OCI-LY1 (cell line): ENCODE measurements at regions not wholly inside any gene's neighbourhood (a gene's known extent, or its start where the extent isn't known, plus 50 kb on each side); places are given as distances from the start of the nearest gene placed in this dataset.

ENCODE experiments used
- H2AFZ ChIP-seq: fragments of 200-600 bp; sonication (generic), shearing (Covaris generic); 2 replicates; pipeline ENCODE4 v1.6.0; 2014; ENCODE audit warnings: antibody characterized with exemption, mild to moderate bottlenecking, low read length
- H3F3A ChIP-seq: fragments of 200-600 bp; sonication (generic), shearing (Covaris generic); 2 replicates; pipeline ENCODE4 v1.6.0; 2014; ENCODE audit warnings: mild to moderate bottlenecking, antibody characterized with exemption, low read length, moderate library complexity; ENCODE audit not compliant: insufficient read depth
- H3K27ac ChIP-seq: fragments of 200-600 bp; sonication (generic); 2 replicates; pipeline ENCODE4 v1.5.1; 2014; ENCODE audit warnings: low read length, mixed run types, mild to moderate bottlenecking, low read depth; ENCODE audit not compliant: poor library complexity, severe bottlenecking
- H3K27me3 ChIP-seq: fragments of 200-600 bp; sonication (generic); 2 replicates; pipeline ENCODE4 v1.6.0; 2014; ENCODE audit warnings: antibody characterized with exemption, mild to moderate bottlenecking, low read length, moderate library complexity; ENCODE audit not compliant: insufficient read depth
- H3K36me3 ChIP-seq: fragments of 200-600 bp; sonication (generic); 2 replicates; pipeline ENCODE4 v1.6.1; 2014; ENCODE audit warnings: mild to moderate bottlenecking, antibody characterized with exemption, low read length, moderate library complexity, mixed read lengths; ENCODE audit not compliant: insufficient read depth
- H3K4me1 ChIP-seq: fragments of 200-600 bp; sonication (generic); 2 replicates; pipeline ENCODE4 v1.5.1; 2014; ENCODE audit warnings: mild to moderate bottlenecking, low read length, moderate library complexity; ENCODE audit not compliant: insufficient read depth, severe bottlenecking
- H3K4me2 ChIP-seq: fragments of 200-600 bp; sonication (generic), shearing (Covaris generic); 2 replicates; pipeline ENCODE4 v1.6.1; 2014; ENCODE audit warnings: low read length
- H3K4me3 ChIP-seq: fragments of 200-600 bp; sonication (generic); 2 replicates; pipeline ENCODE4 v1.5.1; 2014; ENCODE audit warnings: low read length, low read depth, mild to moderate bottlenecking, mixed read lengths; ENCODE audit not compliant: poor library complexity, severe bottlenecking
- H3K79me2 ChIP-seq: fragments of 200-600 bp; shearing (Covaris generic); 2 replicates; pipeline ENCODE4 v1.6.1; 2016; ENCODE audit warnings: mixed run types, low read length, mixed read lengths; ENCODE audit not compliant: insufficient read depth
- H3K9ac ChIP-seq: fragments of 200-600 bp; sonication (generic), shearing (Covaris generic); 2 replicates; pipeline ENCODE4 v1.6.1; 2014; ENCODE audit warnings: mild to moderate bottlenecking, low read length, mixed read lengths
- H3K9me2 ChIP-seq: fragments of 200-600 bp; sonication (generic), shearing (Covaris generic); 2 replicates; pipeline ENCODE4 v1.6.1; 2014; ENCODE audit warnings: low read depth, mild to moderate bottlenecking, low read length, mixed read lengths
- H3K9me3 ChIP-seq: fragments of 200-600 bp; shearing (Covaris generic); 2 replicates; pipeline ENCODE4 v1.6.1; 2014; ENCODE audit warnings: low read length, mixed read lengths
- H4K20me1 ChIP-seq: fragments of 200-600 bp; sonication (generic), shearing (Covaris generic); 2 replicates; pipeline ENCODE4 v1.6.0; 2016; ENCODE audit warnings: mild to moderate bottlenecking, low read length; ENCODE audit not compliant: insufficient read depth
- CTCF ChIP-seq: fragments of 200-600 bp; sonication (generic), shearing (Covaris generic); IDR thresholded peaks from 2 replicates; pipeline ENCODE4 v1.5.1; 2017; ENCODE audit warnings: mild to moderate bottlenecking, antibody characterized with exemption, low read length, moderate library complexity, mixed read lengths
- EZH2 ChIP-seq: fragments of 200-600 bp; sonication (generic), shearing (Covaris generic); IDR thresholded peaks from 2 replicates; pipeline ENCODE4 v1.8.0; 2017; ENCODE audit warnings: borderline replicate concordance, mixed run types, mild to moderate bottlenecking, antibody characterized with exemption, low read length, moderate library complexity, mixed read lengths

GRCh38 chr10:57605948-57606485 is 661.7 kb downstream of the IPMK start:
- Histone ChIP-seq H3K4me3 (no peak overlapping the region), H4K20me1 (no peaks in the 10 kb centered on the region), H3K27me3 (no peaks in the 10 kb centered on the region), H2AFZ (no peak overlapping the region), H3K4me2 (no peak overlapping the region), H3K27ac (no peak overlapping the region), H3K4me1 (no peaks in the 10 kb centered on the region), H3F3A (no peaks in the 10 kb centered on the region), H3K9me2 (no peaks in the 10 kb centered on the region), H3K9ac (no peak overlapping the region), H3K79me2 (no peaks in the 10 kb centered on the region), H3K36me3 (no peaks in the 10 kb centered on the region), H3K9me3 (no peaks in the 10 kb centered on the region)
- TF ChIP-seq EZH2 (no peak), CTCF (no peak)

GRCh38 chr10:57599440-57599839 is 668.3 kb downstream of the IPMK start:
- H4K20me1 ChIP-seq, result no peaks in the 10 kb centered on the region
- H3K27me3 ChIP-seq, result no peaks in the 10 kb centered on the region
- H3K9me2 ChIP-seq, result no peaks in the 10 kb centered on the region
- no peak for TF ChIP-seq EZH2
- TF ChIP-seq CTCF, result no peak
- H3F3A ChIP-seq, result no peaks in the 10 kb centered on the region
- H3K79me2 ChIP-seq, result no peaks in the 10 kb centered on the region
- no peak overlapping the region for H2AFZ ChIP-seq
- no peak overlapping the region for H3K9ac ChIP-seq
- H3K4me3 ChIP-seq, result no peak overlapping the region
- no peaks in the 10 kb centered on the region for H3K36me3 ChIP-seq
- no peak overlapping the region for H3K27ac ChIP-seq
- no peaks in the 10 kb centered on the region for H3K4me1 ChIP-seq
- no peaks in the 10 kb centered on the region for H3K9me3 ChIP-seq
- H3K4me2 ChIP-seq, result no peak overlapping the region

GRCh38 chr10:57593983-57594573 is 673.6 kb downstream of the IPMK start:
- no peaks in the 10 kb centered on the region for H3K9me2 ChIP-seq
- no peaks in the 10 kb centered on the region for H4K20me1 ChIP-seq
- no peaks in the 10 kb centered on the region for H3K4me1 ChIP-seq
- H3K79me2 ChIP-seq, result no peaks in the 10 kb centered on the region
- H2AFZ ChIP-seq, result no peak overlapping the region
- no peak overlapping the region for H3K4me3 ChIP-seq
- H3K4me2 ChIP-seq, result no peak overlapping the region
- H3K36me3 ChIP-seq, result no peaks in the 10 kb centered on the region
- no peaks in the 10 kb centered on the region for H3K9me3 ChIP-seq
- no peaks in the 10 kb centered on the region for H3K27me3 ChIP-seq
- TF ChIP-seq EZH2 (no peak), CTCF (no peak)
- H3F3A ChIP-seq, result no peaks in the 10 kb centered on the region
- H3K27ac ChIP-seq, result no peak overlapping the region
- H3K9ac ChIP-seq, result no peak overlapping the region
